ENCODE measurements at regions not wholly inside any gene's neighbourhood (a gene's known extent, or its start where the extent isn't known, plus 50 kb on each side); places are given as distances from the start of the nearest gene placed in this dataset.
"Not testable (repeated sequence)": the region's sequence is repeated elsewhere in the genome, so short reads cannot be mapped to it uniquely, and the experiment has no call there.

- DNase-seq (ENCODE audit: low spot score): no peak
These were observed 254.9 kb upstream of the PCDH20 start for GRCh38 chr13:61670384-61671161.

GRCh38 chr13:61664801-61665705, 249.4 kb upstream of the PCDH20 start:
- DNase-seq (ENCODE audit: low spot score): no peak

GRCh38 chr13:61654481-61654880, 238.8 kb upstream of the PCDH20 start:
- DNase-seq (ENCODE audit: low spot score): no peak

- DNase-seq (ENCODE audit: low spot score): no peak
These were observed 232.9 kb upstream of the PCDH20 start for GRCh38 chr13:61648547-61648946.

GRCh38 chr13:61612192-61612591, 196.5 kb upstream of the PCDH20 start:
- no peak for DNase-seq (ENCODE audit: low spot score)

GRCh38 chr13:61608138-61608537, 192.5 kb upstream of the PCDH20 start:
- no peak for DNase-seq (ENCODE audit: low spot score)

- DNase-seq (ENCODE audit: low spot score): no peak
These were observed 184.8 kb upstream of the PCDH20 start for GRCh38 chr13:61600360-61601033.

- no peak for DNase-seq (ENCODE audit: low spot score)
These were observed 176.8 kb upstream of the PCDH20 start for GRCh38 chr13:61592489-61592888.

- DNase-seq (ENCODE audit: low spot score): no peak
These were observed 160.3 kb upstream of the PCDH20 start for GRCh38 chr13:61575973-61576372.

GRCh38 chr13:61563645-61564044, 148.0 kb upstream of the PCDH20 start:
- DNase-seq (ENCODE audit: low spot score): no peak

GRCh38 chr13:61546911-61547310, 131.3 kb upstream of the PCDH20 start:
- no peak for DNase-seq (ENCODE audit: low spot score)

- DNase-seq (ENCODE audit: low spot score): no peak
These were observed 130.8 kb upstream of the PCDH20 start for GRCh38 chr13:61546413-61546812.

- DNase-seq (ENCODE audit: low spot score): no peak
These were observed 120.8 kb upstream of the PCDH20 start for GRCh38 chr13:61536433-61536832.

- DNase-seq (ENCODE audit: low spot score): no peak
These were observed 115.9 kb upstream of the PCDH20 start for GRCh38 chr13:61531383-61532065.

GRCh38 chr13:61519214-61519613, 103.6 kb upstream of the PCDH20 start:
- not testable (repeated sequence) for DNase-seq (ENCODE audit: low spot score)

- DNase-seq (ENCODE audit: low spot score): no peak
These were observed 93.3 kb upstream of the PCDH20 start for GRCh38 chr13:61508936-61509335.

GRCh38 chr13:61500176-61500575, 84.5 kb upstream of the PCDH20 start:
- no peak for DNase-seq (ENCODE audit: low spot score)

GRCh38 chr13:61495648-61496047, 80.0 kb upstream of the PCDH20 start:
- DNase-seq (ENCODE audit: low spot score): no peak

- DNase-seq (ENCODE audit: low spot score): not testable (repeated sequence)
These were observed 77.9 kb upstream of the PCDH20 start for GRCh38 chr13:61493556-61493955.

GRCh38 chr13:61486496-61486895, 70.8 kb upstream of the PCDH20 start:
- DNase-seq (ENCODE audit: low spot score): peak; percentile 24

GRCh38 chr13:61485128-61485765, 69.6 kb upstream of the PCDH20 start:
- DNase-seq (ENCODE audit: low spot score): no peak
